ENCODE measurements at regions not wholly inside any gene's neighbourhood (a gene's known extent, or its start where the extent isn't known, plus 50 kb on each side); places are given as distances from the start of the nearest gene placed in this dataset.
A peak's percentile ranks its signal among the peaks of the same experiment; 100 is the strongest.
"Not testable (repeated sequence)": the region's sequence is repeated elsewhere in the genome, so short reads cannot be mapped to it uniquely, and the experiment has no call there.

DNA sequence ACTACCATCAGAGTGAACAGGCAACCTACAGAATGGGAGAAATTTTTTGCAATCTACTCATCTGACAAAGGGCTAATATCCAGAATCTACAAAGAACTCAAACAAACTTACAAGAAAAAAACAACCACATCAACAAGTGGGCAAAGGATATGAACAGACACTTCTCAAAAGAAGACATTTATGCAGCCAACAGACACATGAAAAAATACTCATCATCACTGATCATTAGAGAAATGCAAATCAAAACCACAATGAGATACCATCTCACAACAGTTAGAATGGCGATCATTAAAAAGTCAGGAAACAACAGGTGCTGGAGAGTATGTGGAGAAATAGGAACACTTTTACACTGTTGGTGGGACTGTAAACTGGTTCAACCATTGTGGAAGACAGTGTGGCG lies 51.5 kb downstream of the TGIF2LX start:
- DNase-seq, result not testable (repeated sequence)

GRCh38 chrX:90012395-90012794 lies 90.7 kb downstream of the TGIF2LX start:
- DNase-seq, result no peak

- DNase-seq, result no peak
These were observed 105.0 kb downstream of the TGIF2LX start for GRCh38 chrX:90026730-90027129.

DNA sequence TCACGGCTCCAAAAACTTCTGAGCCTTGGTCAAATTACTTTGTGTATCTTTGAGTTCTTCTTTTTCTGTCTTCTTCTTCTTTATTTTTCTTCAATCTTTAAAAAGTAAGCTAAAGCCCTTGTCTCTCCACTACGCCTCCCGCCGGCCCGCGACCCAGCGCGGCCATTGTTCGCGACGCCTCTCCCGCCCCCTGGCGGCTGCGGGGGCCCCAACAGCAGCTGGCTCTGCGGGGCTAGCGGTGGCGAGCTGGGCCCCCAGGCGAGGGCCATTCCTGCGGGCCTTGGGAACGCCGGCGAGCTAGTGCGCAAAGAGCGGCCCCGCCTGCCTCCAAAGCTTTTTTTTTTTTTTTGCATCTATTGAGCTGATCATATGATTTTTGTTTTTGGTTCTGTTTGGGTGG lies 119.1 kb downstream of the TGIF2LX start:
- DNase-seq, result peak; percentile 4

All from activated gamma-delta T cell (primary cell).